C4-2B (cell line): ENCODE measurements at regions not wholly inside any gene's neighbourhood (a gene's known extent, or its start where the extent isn't known, plus 50 kb on each side); places are given as distances from the start of the nearest gene placed in this dataset.

Source experiments
- ZFX ChIP-seq: fragments of 450-650 bp; IDR thresholded peaks from 2 replicates; pipeline ENCODE4 v1.6.1; 2017
- TF ChIP-seq, protein P1 (sequence below): fragments of 450-650 bp; conservative IDR thresholded peaks from 2 replicates; pipeline ENCODE4 v1.5.1; 2017; ENCODE audit warnings: mild to moderate bottlenecking

DNA sequence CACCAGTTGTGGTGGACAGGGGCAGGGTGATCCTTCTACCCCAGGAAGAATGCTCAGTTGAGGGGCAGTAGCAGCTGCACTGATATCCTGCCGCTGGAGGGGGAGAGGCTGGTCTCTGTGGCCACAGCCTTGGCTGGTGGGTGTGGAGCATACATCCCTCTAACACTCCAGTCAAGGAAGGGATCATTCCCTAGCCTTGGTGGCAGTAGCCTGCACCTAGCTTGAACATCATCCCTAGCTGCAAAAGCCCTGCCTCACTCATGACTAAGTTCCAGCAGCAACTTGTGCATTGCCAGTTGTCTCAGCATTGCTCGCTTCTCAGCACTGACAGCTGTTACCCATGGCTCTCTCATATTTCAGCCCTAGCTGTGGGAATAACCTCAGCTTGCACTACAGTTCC is 688.9 kb upstream of the POT1 start:
- TF ChIP-seq, protein P1, sequence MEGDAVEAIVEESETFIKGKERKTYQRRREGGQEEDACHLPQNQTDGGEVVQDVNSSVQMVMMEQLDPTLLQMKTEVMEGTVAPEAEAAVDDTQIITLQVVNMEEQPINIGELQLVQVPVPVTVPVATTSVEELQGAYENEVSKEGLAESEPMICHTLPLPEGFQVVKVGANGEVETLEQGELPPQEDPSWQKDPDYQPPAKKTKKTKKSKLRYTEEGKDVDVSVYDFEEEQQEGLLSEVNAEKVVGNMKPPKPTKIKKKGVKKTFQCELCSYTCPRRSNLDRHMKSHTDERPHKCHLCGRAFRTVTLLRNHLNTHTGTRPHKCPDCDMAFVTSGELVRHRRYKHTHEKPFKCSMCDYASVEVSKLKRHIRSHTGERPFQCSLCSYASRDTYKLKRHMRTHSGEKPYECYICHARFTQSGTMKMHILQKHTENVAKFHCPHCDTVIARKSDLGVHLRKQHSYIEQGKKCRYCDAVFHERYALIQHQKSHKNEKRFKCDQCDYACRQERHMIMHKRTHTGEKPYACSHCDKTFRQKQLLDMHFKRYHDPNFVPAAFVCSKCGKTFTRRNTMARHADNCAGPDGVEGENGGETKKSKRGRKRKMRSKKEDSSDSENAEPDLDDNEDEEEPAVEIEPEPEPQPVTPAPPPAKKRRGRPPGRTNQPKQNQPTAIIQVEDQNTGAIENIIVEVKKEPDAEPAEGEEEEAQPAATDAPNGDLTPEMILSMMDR, result no peak
- TF ChIP-seq ZFX, result no peak
